HCEC 1CT (cell line): ENCODE measurements at regions not wholly inside any gene's neighbourhood (a gene's known extent, or its start where the extent isn't known, plus 50 kb on each side); places are given as distances from the start of the nearest gene placed in this dataset.
"Not testable (repeated sequence)": the region's sequence is repeated elsewhere in the genome, so short reads cannot be mapped to it uniquely, and the experiment has no call there.

Experiments
- DNase-seq: peaks from one replicate; pipeline ENCODE4 v3.0.0-alpha.2; 2017

GRCh38 chr11:67804435-67805252 is 130.2 kb upstream of the ALDH3B2 start:
- DNase-seq, result peak; percentile 70

DNA sequence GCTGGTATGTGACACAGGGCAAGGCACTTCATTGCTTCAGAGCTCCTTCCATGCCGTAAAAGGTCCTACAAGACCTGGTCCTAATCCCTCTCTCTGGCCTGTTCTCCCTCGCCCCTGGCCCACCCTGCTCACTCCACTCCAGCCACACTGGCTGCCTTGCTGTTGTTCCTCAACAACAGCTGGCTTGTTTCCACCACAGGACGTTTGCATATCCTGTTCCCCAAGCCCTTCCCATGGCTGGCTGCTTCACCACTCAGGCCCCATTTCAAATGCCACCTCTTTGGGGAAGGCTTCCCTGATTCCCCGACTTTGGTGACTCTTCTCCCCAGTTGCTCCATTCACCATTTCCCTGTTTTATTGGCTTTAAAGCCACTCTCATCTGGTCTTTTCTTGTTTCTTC is 129.1 kb upstream of the ALDH3B2 start:
- DNase-seq, result not testable (repeated sequence)

GRCh38 chr11:67803055-67803454 is 128.6 kb upstream of the ALDH3B2 start:
- not testable (repeated sequence) for DNase-seq

DNA sequence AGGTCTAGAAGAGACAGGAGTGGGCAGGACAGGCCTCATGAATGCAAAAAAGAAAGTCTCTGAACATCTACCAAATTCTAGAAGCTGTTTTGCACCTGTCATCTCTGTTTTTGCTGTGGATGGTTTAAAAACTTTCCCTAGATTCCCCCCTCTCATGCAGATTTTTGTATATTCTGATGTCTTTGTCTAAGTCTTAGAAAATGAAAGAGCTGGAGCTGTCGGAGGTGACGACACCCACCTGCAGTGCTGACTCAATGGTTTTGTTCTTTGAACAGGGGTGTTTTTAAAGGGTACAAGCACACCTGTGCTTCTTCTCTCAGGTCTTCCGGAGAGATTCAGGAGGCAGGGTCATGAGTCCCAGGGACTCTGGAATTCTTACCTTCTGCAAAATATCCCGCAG is 128.2 kb upstream of the ALDH3B2 start:
- DNase-seq, result not testable (repeated sequence)

GRCh38 chr11:67801397-67801796 is 127.0 kb upstream of the ALDH3B2 start:
- DNase-seq, result not testable (repeated sequence)

DNA sequence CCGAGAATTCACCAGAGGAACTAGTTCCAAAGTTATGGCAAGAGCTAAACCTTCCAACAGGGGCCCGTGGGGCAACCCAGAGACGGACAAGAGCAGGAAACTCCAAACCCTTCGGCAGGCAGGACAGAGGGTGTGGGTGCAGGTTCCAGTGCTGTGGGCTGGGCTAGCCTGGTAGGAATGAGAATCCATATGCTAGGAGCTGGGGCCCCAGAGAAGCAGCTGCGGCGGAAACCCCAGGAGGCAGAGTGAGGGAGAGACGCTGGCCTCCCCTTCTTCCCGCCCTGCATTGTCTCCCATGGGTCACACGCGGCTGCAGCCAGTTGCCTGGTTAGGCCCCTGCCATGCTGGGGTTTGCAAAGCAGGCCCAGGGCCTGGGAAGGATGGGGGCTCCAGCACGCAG is 126.2 kb upstream of the ALDH3B2 start:
- DNase-seq, result not testable (repeated sequence)

GRCh38 chr11:67799808-67800207 is 125.4 kb upstream of the ALDH3B2 start:
- DNase-seq, result not testable (repeated sequence)

- DNase-seq, result not testable (repeated sequence)
Observed at GRCh38 chr11:67797726-67798521, 123.5 kb upstream of the ALDH3B2 start.

DNA sequence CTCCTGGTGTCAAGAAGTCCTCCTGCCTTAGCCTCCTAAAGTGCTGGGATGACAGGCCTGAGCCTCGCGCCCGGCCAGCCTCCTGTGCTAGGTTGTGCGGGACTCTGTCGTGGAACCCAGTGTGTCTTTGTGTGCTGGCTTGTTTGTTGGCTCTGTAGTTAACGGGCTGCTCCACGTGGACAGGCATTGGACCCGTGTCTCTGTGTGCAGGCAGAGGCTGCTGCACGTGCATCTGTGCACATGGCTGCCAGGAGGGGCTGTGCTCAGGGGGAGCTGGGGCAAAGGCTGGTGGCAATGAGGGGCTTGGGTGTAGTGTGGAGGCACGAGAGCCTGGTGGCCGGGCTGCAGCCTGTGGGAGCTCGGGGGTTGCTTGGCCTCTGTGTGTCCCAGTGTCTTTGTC is 121.3 kb upstream of the ALDH3B2 start:
- no peak for DNase-seq

- not testable (repeated sequence) for DNase-seq
Observed at GRCh38 chr11:67793750-67794149, 119.3 kb upstream of the ALDH3B2 start.

- not testable (repeated sequence) for DNase-seq
Observed at GRCh38 chr11:67792273-67792990, 118.0 kb upstream of the ALDH3B2 start.

DNA sequence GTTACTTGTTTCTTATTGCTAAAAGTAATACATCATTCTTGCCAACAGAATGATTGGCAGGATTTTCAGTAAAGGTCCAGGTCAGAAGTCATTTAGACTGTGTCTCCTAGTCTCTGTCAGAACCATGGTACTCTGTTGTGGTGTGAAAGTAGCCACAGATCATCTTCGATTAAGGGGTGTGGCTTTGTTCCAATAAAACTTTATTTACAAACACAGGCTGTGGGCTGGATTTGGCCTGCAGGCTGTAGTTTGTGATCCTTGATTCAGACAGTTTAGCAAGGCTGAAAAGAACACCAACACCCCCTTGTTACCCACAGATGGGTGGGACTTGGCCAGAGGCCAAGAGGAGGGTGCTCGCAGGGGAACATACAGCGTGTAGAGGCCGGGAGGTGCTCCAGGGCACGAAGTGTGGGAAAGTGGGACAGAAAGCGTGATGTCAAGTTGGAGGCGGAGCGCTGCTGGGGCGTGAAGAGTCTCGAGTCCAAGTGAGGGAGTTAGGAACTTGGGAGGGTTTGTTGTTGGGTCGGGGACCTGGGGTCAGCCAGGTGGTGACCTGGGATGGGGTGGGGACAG is 117.3 kb upstream of the ALDH3B2 start:
- DNase-seq, result not testable (repeated sequence)

GRCh38 chr11:67788341-67788695 is 113.9 kb upstream of the ALDH3B2 start:
- DNase-seq, result not testable (repeated sequence)

GRCh38 chr11:67787681-67788340 is 113.4 kb upstream of the ALDH3B2 start:
- DNase-seq, result not testable (repeated sequence)

- DNase-seq, result not testable (repeated sequence)
Observed at GRCh38 chr11:67781967-67782366, 107.5 kb upstream of the ALDH3B2 start.

DNA sequence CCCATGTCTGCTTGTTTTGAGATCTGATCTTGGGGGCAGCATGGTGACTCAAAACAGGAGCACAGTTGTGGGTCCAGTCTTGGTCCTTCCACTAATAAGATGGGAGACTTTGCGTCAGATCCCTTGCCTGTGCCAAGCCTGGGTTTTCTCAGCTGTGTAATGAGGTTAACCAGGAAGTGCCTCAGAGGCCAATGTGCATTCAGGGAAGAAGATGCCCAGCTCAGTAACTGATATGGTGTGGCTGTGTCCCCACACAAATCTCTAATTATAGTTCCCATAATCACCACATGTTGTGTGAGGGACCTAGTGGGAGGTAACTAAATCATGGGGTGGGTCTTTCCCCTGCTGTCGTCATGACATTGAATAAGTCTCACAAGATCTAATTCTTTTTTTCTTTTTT is 107.1 kb upstream of the ALDH3B2 start:
- not testable (repeated sequence) for DNase-seq

DNA sequence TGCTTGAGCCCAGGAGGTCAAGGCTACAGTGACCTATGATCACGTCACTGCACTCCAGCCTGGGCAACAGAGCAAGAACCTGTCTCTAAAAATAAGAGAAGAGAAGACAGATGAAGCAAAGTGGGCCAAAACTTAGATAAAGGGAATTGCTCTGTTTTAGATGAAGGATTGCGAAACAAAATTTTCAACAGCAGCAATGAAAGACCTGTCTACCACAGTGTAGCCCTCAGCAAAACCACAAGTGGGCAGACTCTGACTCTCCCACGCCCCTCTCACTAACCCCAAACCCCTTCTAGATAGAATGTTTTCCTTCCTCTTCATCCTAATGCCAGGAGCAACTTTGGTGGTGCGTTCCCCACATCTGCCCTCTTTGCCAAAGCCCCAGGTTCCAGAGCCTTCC is 105.6 kb upstream of the ALDH3B2 start:
- no peak for DNase-seq

DNA sequence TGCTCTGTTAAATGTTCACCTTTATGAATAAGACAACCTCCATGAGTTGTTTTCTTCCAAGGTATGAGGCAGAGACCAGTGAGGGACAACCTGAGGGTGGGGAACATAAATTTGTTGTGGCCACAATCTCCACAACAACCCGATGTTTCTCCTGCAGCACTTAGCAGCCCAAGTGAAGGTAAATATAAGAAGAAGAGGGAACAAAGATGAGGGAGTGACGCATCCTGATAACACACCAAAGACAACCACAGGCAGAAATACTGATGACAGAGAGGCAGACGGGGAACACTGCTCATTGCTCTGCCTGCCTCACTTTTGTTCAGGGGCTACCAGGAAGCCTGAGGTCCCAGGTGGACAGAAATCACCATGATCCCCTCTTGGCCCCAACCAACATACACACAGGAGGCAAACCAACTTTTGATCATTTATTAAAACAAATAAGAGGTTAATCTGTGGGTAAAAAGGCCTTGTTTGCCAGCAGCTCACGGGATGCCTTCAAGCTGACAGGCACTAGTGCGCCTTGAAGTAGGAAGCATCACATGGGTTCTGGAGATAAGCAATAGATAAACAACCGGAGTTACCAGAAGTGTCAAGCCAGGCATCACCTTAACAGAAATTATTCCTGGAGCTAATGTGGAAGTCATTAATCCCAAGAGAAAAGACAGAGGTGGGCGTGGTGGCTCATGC is 104.9 kb upstream of the ALDH3B2 start:
- DNase-seq, result not testable (repeated sequence)

DNA sequence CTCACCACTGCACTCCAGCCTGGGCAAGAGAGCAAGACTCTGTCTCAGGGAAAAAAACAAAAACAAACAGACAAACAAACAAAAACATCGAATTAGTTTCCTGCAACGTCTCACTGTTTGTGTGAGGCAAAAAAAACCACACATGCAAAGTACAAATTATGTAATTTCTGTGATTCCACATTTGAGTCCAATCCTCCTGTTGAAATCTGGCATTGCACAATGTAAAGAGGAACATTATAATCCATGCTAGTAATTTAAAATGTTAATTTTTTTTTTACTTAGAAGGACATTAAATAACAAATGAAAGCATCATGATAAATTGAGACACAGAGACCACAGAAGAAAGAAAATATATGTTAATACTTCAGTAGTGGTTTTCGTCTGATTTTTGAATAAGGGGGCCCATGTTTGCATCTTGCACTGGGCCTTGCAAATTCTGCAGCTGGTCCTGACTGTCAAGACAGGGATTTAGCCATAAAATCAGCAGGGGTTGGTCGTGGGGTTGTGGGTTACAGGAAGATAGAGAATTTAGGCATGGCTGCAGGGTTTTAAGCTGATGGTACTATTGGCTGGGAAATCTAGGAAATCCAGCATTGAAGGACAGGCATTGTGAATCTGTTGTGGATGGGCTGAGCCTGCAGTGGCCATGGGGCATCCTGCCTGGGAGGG is 102.6 kb upstream of the ALDH3B2 start:
- DNase-seq, result no peak

GRCh38 chr11:67774175-67774574 is 99.8 kb upstream of the ALDH3B2 start:
- not testable (repeated sequence) for DNase-seq
